ENCODE measurements at regions not wholly inside any gene's neighbourhood (a gene's known extent, or its start where the extent isn't known, plus 50 kb on each side); places are given as distances from the start of the nearest gene placed in this dataset.

DNA sequence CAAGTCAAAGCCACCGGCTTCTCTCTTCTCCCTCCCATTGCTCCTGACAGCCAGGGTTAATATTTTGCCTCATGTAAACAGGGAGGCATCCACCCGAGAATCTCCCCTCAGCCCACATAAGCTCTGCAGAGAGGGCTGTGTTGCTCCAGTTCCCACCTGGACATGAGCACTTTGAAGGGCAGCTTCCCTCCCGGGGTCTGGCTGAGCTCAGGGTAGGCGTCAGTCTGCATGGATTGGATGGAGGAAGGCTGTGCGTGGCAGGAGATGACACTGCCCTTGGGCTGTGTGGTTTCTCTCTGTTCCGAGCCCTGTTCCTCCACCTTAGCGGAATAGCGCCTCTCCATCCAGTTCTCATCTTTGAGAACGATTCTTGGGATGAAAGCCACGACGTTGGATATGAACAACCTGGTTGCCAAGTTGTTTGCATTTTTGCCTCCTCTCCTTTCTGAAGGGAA lies 53.7 kb upstream of the ETS2 start:
- in situ Hi-C loops (cut with MboI): no loop called here
- CTCF ChIA-PET: no interaction called here
- Histone ChIP-seq H3K27me3 (replicated peaks in 1 of 2; ENCODE audit: control insufficient read depth in 2 of 2, insufficient read depth in 2 of 2, low read length in 1 of 2) (peaks cover 0 to 6% of the 10 kb centered on the region in 2 experiments; a peak in 2 of 4 replicates), H3K9ac (ENCODE audit: control insufficient read depth, insufficient read depth, low read length) (no peak overlapping the region), H3K36me3 (ENCODE audit: control insufficient read depth in 2 of 2, insufficient read depth in 2 of 2, low read length in 1 of 2) (no peaks in the 10 kb centered on the region), H3K4me2 (ENCODE audit: control insufficient read depth, insufficient read depth) (no peak overlapping the region), H3K4me1 (ENCODE audit: control insufficient read depth, insufficient read depth, low read length) (no peaks in the 10 kb centered on the region), H3K4me3 (no peak overlapping the region), H4K20me1 (ENCODE audit: control insufficient read depth, insufficient read depth) (no peaks in the 10 kb centered on the region), H2AFZ (ENCODE audit: control insufficient read depth, low read depth, low read length) (no peak overlapping the region), H3K79me2 (ENCODE audit: control insufficient read depth, insufficient read depth, low read length) (no peaks in the 10 kb centered on the region), H3K27ac (ENCODE audit: control insufficient read depth, insufficient read depth) (no peak overlapping the region), H3K9me3 (replicated peaks; ENCODE audit: control insufficient read depth, insufficient read depth, low read length) (no peaks in the 10 kb centered on the region)
- RAD21 ChIA-PET (ENCODE audit: unreplicated experiment): no interaction called here
- POLR2A ChIA-PET: no interaction called here
- intact Hi-C loops (cut with micrococcal nuclease; ENCODE audit: unreplicated experiment): no loop called here
- BruUV-seq (replicated peaks): no TSS peak
- no peak for TF ChIP-seq WRNIP1 (IDR thresholded peaks at IDR 0.05; ENCODE audit: borderline replicate concordance, low read depth, low read length)
- TF ChIP-seq, protein P1, sequence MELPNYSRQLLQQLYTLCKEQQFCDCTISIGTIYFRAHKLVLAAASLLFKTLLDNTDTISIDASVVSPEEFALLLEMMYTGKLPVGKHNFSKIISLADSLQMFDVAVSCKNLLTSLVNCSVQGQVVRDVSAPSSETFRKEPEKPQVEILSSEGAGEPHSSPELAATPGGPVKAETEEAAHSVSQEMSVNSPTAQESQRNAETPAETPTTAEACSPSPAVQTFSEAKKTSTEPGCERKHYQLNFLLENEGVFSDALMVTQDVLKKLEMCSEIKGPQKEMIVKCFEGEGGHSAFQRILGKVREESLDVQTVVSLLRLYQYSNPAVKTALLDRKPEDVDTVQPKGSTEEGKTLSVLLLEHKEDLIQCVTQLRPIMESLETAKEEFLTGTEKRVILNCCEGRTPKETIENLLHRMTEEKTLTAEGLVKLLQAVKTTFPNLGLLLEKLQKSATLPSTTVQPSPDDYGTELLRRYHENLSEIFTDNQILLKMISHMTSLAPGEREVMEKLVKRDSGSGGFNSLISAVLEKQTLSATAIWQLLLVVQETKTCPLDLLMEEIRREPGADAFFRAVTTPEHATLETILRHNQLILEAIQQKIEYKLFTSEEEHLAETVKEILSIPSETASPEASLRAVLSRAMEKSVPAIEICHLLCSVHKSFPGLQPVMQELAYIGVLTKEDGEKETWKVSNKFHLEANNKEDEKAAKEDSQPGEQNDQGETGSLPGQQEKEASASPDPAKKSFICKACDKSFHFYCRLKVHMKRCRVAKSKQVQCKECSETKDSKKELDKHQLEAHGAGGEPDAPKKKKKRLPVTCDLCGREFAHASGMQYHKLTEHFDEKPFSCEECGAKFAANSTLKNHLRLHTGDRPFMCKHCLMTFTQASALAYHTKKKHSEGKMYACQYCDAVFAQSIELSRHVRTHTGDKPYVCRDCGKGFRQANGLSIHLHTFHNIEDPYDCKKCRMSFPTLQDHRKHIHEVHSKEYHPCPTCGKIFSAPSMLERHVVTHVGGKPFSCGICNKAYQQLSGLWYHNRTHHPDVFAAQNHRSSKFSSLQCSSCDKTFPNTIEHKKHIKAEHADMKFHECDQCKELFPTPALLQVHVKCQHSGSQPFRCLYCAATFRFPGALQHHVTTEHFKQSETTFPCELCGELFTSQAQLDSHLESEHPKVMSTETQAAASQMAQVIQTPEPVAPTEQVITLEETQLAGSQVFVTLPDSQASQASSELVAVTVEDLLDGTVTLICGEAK (IDR thresholded peaks at IDR 0.05; ENCODE audit: borderline replicate concordance): no peak
- FAIRE-seq (no peak), DNase-seq (ENCODE audit: low read depth, low spot score) (no peak), ATAC-seq (no peak)
- SMC1A ChIA-PET (ENCODE audit: uncharacterized antibody, unreplicated experiment): no interaction called here
- WGBS (ENCODE audit: insufficient coverage, insufficient replicate concordance, low lambda C conversion rate, missing lambda C conversion rate): 36% methylated on average over 11 of the region's 11 CpGs

DNA sequence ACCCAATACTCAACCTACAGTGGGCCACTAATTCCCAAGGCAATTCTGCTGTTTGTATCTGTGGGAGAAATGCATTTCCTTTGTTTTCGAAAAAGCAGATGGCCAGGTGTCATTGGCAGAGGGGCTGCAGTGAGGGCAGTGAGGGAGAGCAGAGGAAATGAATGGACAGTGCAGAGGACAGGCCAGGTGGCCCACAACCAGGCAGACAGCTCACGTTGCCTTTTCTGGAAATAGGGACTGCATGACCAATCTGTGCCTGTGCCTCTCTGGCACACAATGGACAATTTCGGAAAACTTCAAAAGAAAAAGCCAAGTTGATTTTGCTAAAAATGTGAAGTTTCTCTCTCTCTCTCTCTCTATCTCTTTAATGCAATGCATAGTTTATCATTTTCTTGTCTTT lies 52.6 kb upstream of the ETS2 start:
- Histone ChIP-seq H3K4me2 (ENCODE audit: control insufficient read depth, insufficient read depth) (no peak overlapping the region), H3K9ac (ENCODE audit: control insufficient read depth, insufficient read depth, low read length) (no peak overlapping the region), H3K27me3 (replicated peaks in 1 of 2; ENCODE audit: control insufficient read depth in 2 of 2, insufficient read depth in 2 of 2, low read length in 1 of 2) (peaks cover 0 to 6% of the 10 kb centered on the region in 2 experiments; a peak in 2 of 4 replicates), H3K79me2 (ENCODE audit: control insufficient read depth, insufficient read depth, low read length) (no peaks in the 10 kb centered on the region), H3K9me3 (replicated peaks; ENCODE audit: control insufficient read depth, insufficient read depth, low read length) (no peaks in the 10 kb centered on the region), H2AFZ (ENCODE audit: control insufficient read depth, low read depth, low read length) (no peak overlapping the region), H3K27ac (ENCODE audit: control insufficient read depth, insufficient read depth) (no peak overlapping the region), H3K4me3 (no peak overlapping the region), H3K4me1 (ENCODE audit: control insufficient read depth, insufficient read depth, low read length) (no peaks in the 10 kb centered on the region), H4K20me1 (ENCODE audit: control insufficient read depth, insufficient read depth) (no peaks in the 10 kb centered on the region), H3K36me3 (ENCODE audit: control insufficient read depth in 2 of 2, insufficient read depth in 2 of 2, low read length in 1 of 2) (no peaks in the 10 kb centered on the region)
- intact Hi-C loops (cut with micrococcal nuclease; ENCODE audit: unreplicated experiment) (no loop called here), in situ Hi-C loops (cut with MboI) (no loop called here)
- ATAC-seq (no peak), FAIRE-seq (no peak), DNase-seq (ENCODE audit: low read depth, low spot score) (no peak)
- no peak for TF ChIP-seq IKZF2 (IDR thresholded peaks at IDR 0.05)
- no peak for TF ChIP-seq ZNF384 (IDR thresholded peaks at IDR 0.05; ENCODE audit: borderline replicate concordance, low read depth, low read length)
- no peak for TF ChIP-seq IKZF1 (conservative IDR thresholded peaks at IDR 0.05)
- no peak for TF ChIP-seq BACH1 (IDR thresholded peaks at IDR 0.05; ENCODE audit: borderline replicate concordance)
- no peak for TF ChIP-seq RAD51 (IDR thresholded peaks at IDR 0.05)
- no peak for TF ChIP-seq SIX5 (IDR thresholded peaks at IDR 0.05; ENCODE audit: low read depth, low read length, severe bottlenecking)
- TF ChIP-seq NR2C2 (IDR thresholded peaks at IDR 0.05; ENCODE audit: borderline replicate concordance, control insufficient read depth, insufficient read length, low read depth): no peak
- TF ChIP-seq NFXL1 (IDR thresholded peaks at IDR 0.05; ENCODE audit: borderline replicate concordance): no peak
- no peak for TF ChIP-seq CREM (IDR thresholded peaks at IDR 0.05; ENCODE audit: low read depth)
- no peak for TF ChIP-seq TCF3 (IDR thresholded peaks at IDR 0.05; ENCODE audit: borderline replicate concordance, insufficient read depth, low read depth, low read length)
- no TSS peak for BruUV-seq (replicated peaks)
- POLR2A ChIA-PET: no interaction called here
- WGBS (ENCODE audit: insufficient coverage, insufficient replicate concordance, low lambda C conversion rate, missing lambda C conversion rate): 8% methylated on average over 3 of the region's 3 CpGs
- SMC1A ChIA-PET (ENCODE audit: uncharacterized antibody, unreplicated experiment): interaction anchor here (1.0 kb wide), 1 partner anchor 19 kb away, joined by 3 read pairs; no protein-coding TSS in a partner anchor
- CTCF ChIA-PET: interaction anchor here (0.8 kb wide), 1 partner anchor 14 kb away, joined by 4 read pairs; no protein-coding TSS in a partner anchor
- RAD21 ChIA-PET (ENCODE audit: unreplicated experiment): no interaction called here
